HepG2 (cell line): ENCODE measurements at regions not wholly inside any gene's neighbourhood (a gene's known extent, or its start where the extent isn't known, plus 50 kb on each side); places are given as distances from the start of the nearest gene placed in this dataset.

Source experiments
- ARID5B ChIP-seq: IDR thresholded peaks from 2 replicates; pipeline ENCODE4 v1.4.0; 2020; ENCODE audit warnings: mild to moderate bottlenecking, missing genetic modification reagents
- BRCA1 ChIP-seq: sonication (generic); formaldehyde crosslinking; IDR thresholded peaks from 2 replicates; pipeline ENCODE4 v1.4.0; 2020; ENCODE audit warnings: missing genetic modification reagents
- DR1 ChIP-seq: sonication (generic); formaldehyde crosslinking; IDR thresholded peaks from 2 replicates; pipeline ENCODE4 v1.8.0; 2021; ENCODE audit warnings: mild to moderate bottlenecking, missing genetic modification reagents, inconsistent platforms
- ZNF30 ChIP-seq: sonication (generic); formaldehyde crosslinking; IDR thresholded peaks from 2 replicates; pipeline ENCODE4 v1.5.0; 2020; ENCODE audit warnings: mild to moderate bottlenecking, missing genetic modification reagents
- TF ChIP-seq, protein P1 (sequence below): IDR thresholded peaks from 2 replicates; pipeline ENCODE4 v1.6.1; 2016; ENCODE audit warnings: low read depth
- TF ChIP-seq, protein P2 (sequence below): IDR thresholded peaks from 2 replicates; pipeline ENCODE4 v1.6.1; 2016; ENCODE audit warnings: low read depth, control low read depth
- TF ChIP-seq, protein P3 (sequence below): sonication (generic); formaldehyde crosslinking; IDR thresholded peaks from 2 replicates; pipeline ENCODE4 v1.5.0; 2020; ENCODE audit warnings: mild to moderate bottlenecking, missing genetic modification reagents

DNA sequence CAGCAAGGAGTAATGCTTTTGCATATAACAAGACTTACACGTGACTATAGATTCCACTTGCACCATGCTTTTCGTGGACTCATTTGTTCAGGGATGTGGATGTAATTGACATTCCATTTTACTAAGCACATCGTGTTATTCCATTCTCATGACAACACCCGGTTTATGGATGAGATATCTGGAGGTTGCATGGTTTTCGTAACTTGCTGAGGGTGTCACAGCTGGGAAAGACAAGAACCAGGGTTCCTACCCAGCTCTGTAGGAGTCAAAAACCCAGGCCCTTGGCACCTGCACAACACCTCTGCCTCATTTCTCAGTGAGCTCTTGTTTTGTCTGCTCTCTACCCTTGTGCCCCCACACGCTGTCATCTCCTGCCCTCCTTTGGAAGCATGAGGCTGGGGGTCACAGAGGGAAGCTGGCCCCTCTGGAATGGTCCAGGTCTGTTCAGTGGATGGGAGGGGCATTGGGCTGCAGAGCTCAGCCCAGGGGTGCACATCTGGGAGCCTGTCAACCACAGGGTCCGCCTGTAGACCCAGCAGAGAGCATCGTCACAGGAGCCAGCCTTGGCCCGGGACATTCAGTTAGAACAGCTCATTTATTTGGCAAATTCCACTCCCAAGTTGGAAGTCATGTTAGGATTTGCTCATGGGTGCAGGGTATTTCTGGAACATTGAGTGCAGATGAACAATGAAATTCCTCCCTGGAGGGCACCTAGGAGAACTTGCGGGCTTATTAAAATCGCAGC is 120.1 kb upstream of the TWIST2 start (continued):
- TF ChIP-seq, protein P1, sequence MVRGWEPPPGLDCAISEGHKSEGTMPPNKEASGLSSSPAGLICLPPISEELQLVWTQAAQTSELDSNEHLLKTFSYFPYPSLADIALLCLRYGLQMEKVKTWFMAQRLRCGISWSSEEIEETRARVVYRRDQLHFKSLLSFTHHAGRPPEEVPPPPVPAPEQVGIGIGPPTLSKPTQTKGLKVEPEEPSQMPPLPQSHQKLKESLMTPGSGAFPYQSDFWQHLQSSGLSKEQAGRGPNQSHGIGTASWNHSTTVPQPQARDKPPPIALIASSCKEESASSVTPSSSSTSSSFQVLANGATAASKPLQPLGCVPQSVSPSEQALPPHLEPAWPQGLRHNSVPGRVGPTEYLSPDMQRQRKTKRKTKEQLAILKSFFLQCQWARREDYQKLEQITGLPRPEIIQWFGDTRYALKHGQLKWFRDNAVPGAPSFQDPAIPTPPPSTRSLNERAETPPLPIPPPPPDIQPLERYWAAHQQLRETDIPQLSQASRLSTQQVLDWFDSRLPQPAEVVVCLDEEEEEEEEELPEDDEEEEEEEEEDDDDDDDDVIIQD (CRISPR knock-in tag): no peak
- no peak for TF ChIP-seq ZNF30 (CRISPR knock-in tag)
- TF ChIP-seq, protein P2, sequence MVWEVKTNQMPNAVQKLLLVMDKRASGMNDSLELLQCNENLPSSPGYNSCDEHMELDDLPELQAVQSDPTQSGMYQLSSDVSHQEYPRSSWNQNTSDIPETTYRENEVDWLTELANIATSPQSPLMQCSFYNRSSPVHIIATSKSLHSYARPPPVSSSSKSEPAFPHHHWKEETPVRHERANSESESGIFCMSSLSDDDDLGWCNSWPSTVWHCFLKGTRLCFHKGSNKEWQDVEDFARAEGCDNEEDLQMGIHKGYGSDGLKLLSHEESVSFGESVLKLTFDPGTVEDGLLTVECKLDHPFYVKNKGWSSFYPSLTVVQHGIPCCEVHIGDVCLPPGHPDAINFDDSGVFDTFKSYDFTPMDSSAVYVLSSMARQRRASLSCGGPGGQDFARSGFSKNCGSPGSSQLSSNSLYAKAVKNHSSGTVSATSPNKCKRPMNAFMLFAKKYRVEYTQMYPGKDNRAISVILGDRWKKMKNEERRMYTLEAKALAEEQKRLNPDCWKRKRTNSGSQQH (CRISPR knock-in tag): no peak
- no peak for TF ChIP-seq DR1 (CRISPR knock-in tag)
- TF ChIP-seq, protein P3, sequence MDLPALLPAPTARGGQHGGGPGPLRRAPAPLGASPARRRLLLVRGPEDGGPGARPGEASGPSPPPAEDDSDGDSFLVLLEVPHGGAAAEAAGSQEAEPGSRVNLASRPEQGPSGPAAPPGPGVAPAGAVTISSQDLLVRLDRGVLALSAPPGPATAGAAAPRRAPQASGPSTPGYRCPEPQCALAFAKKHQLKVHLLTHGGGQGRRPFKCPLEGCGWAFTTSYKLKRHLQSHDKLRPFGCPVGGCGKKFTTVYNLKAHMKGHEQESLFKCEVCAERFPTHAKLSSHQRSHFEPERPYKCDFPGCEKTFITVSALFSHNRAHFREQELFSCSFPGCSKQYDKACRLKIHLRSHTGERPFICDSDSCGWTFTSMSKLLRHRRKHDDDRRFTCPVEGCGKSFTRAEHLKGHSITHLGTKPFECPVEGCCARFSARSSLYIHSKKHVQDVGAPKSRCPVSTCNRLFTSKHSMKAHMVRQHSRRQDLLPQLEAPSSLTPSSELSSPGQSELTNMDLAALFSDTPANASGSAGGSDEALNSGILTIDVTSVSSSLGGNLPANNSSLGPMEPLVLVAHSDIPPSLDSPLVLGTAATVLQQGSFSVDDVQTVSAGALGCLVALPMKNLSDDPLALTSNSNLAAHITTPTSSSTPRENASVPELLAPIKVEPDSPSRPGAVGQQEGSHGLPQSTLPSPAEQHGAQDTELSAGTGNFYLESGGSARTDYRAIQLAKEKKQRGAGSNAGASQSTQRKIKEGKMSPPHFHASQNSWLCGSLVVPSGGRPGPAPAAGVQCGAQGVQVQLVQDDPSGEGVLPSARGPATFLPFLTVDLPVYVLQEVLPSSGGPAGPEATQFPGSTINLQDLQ: no peak
- TF ChIP-seq BRCA1 (CRISPR knock-in tag): no peak
- no peak for TF ChIP-seq ARID5B
